ENCODE measurements at regions not wholly inside any gene's neighbourhood (a gene's known extent, or its start where the extent isn't known, plus 50 kb on each side); places are given as distances from the start of the nearest gene placed in this dataset.
"Not testable (repeated sequence)": the region's sequence is repeated elsewhere in the genome, so short reads cannot be mapped to it uniquely, and the experiment has no call there.

- DNase-seq (ENCODE audit: low read depth) = no peak
Observed at GRCh38 chr5:72651779-72652178, 144.6 kb upstream of the ZNF366 start.

- no peak for DNase-seq (ENCODE audit: low read depth)
Observed at GRCh38 chr5:72651109-72651508, 143.9 kb upstream of the ZNF366 start.

GRCh38 chr5:72649449-72649848, 142.2 kb upstream of the ZNF366 start:
- no peak for DNase-seq (ENCODE audit: low read depth)

- no peak for DNase-seq (ENCODE audit: low read depth)
Observed at GRCh38 chr5:72648480-72648879, 141.3 kb upstream of the ZNF366 start.

- DNase-seq (ENCODE audit: low read depth) = no peak
Observed at GRCh38 chr5:72647806-72648205, 140.6 kb upstream of the ZNF366 start.

- no peak for DNase-seq (ENCODE audit: low read depth)
Observed at GRCh38 chr5:72646246-72646866, 139.1 kb upstream of the ZNF366 start.

- DNase-seq (ENCODE audit: low read depth) = no peak
Observed at GRCh38 chr5:72645064-72645846, 138.0 kb upstream of the ZNF366 start.

- no peak for DNase-seq (ENCODE audit: low read depth)
Observed at GRCh38 chr5:72644296-72644695, 137.1 kb upstream of the ZNF366 start.

GRCh38 chr5:72641164-72641563, 134.0 kb upstream of the ZNF366 start:
- DNase-seq (ENCODE audit: low read depth) = no peak

GRCh38 chr5:72637058-72637457, 129.8 kb upstream of the ZNF366 start:
- DNase-seq (ENCODE audit: low read depth) = no peak

GRCh38 chr5:72636565-72636964, 129.4 kb upstream of the ZNF366 start:
- DNase-seq (ENCODE audit: low read depth) = not testable (repeated sequence)

GRCh38 chr5:72634444-72634843, 127.2 kb upstream of the ZNF366 start:
- DNase-seq (ENCODE audit: low read depth) = no peak

- DNase-seq (ENCODE audit: low read depth) = peak; percentile 6
Observed at GRCh38 chr5:72633649-72634048, 126.4 kb upstream of the ZNF366 start.

GRCh38 chr5:72633041-72633445, 125.8 kb upstream of the ZNF366 start:
- no peak for DNase-seq (ENCODE audit: low read depth)

- DNase-seq (ENCODE audit: low read depth) = no peak
Observed at GRCh38 chr5:72630721-72631120, 123.5 kb upstream of the ZNF366 start.

GRCh38 chr5:72630081-72630480, 122.9 kb upstream of the ZNF366 start:
- DNase-seq (ENCODE audit: low read depth) = no peak

GRCh38 chr5:72628771-72629371, 121.7 kb upstream of the ZNF366 start:
- no peak for DNase-seq (ENCODE audit: low read depth)

GRCh38 chr5:72625332-72625731, 118.1 kb upstream of the ZNF366 start:
- no peak for DNase-seq (ENCODE audit: low read depth)

GRCh38 chr5:72624641-72625236, 117.5 kb upstream of the ZNF366 start:
- DNase-seq (ENCODE audit: low read depth) = peak; percentile 16

GRCh38 chr5:72623936-72624335, 116.7 kb upstream of the ZNF366 start:
- DNase-seq (ENCODE audit: low read depth) = no peak

GRCh38 chr5:72623323-72623722, 116.1 kb upstream of the ZNF366 start:
- DNase-seq (ENCODE audit: low read depth) = no peak

- no peak for DNase-seq (ENCODE audit: low read depth)
Observed at GRCh38 chr5:72622170-72622760, 115.1 kb upstream of the ZNF366 start.

Data from renal cortical epithelial cell (primary cell).